ENCODE measurements at regions not wholly inside any gene's neighbourhood (a gene's known extent, or its start where the extent isn't known, plus 50 kb on each side); places are given as distances from the start of the nearest gene placed in this dataset.
A peak's percentile ranks its signal among the peaks of the same experiment; 100 is the strongest.

- no peak for DNase-seq
Observed at GRCh38 chr20:63127700-63128364, 88.1 kb downstream of the YTHDF1 start.

DNA sequence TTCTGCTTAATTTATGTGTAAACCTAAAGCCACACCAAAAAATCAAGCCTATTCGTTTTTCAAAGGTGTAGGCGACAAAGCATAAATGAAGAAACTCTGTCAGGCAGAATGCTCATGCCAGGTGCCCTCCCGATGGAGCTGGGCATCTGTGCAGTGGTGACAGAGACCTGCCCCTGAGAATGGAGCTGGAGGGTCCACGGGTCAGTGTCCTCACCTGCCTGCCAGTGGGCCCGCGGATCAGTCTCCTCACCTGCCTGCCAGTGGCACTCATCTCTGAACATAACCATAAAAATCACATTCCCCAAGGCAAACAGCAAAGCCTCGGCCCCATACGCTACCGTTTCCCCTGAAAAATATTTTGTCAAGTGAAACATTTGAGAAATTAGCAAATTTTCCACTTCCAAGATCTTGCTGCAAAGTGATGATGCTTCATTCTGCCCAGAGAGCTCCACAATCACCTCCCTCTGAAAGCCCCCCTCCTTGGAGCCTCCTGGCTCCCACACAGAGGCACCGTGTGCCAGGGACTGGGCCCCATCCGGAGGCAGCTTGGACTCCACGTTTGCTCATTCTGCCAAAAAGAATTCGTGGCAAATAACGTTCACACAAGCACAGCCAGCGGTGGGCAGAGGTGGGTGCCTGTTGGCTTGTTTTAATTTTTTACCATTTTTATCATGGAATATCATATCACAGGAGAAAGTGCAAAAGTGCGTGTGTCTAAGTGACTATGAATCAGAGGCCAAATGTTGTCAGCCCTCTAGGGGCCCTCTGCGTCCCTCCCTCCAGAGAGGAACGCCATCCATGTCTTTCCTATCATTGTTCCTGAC, 88.8 kb downstream of the YTHDF1 start:
- peak; percentile 11 for DNase-seq

- DNase-seq, result peak; percentile 7
Observed at GRCh38 chr20:63125838-63126601, 89.9 kb downstream of the YTHDF1 start.

GRCh38 chr20:63125581-63125837, 90.4 kb downstream of the YTHDF1 start:
- DNase-seq, result no peak

GRCh38 chr20:63124782-63125580, 91.0 kb downstream of the YTHDF1 start:
- DNase-seq, result peak; percentile 5

- DNase-seq, result peak; percentile 5
Observed at GRCh38 chr20:63124092-63124781, 91.7 kb downstream of the YTHDF1 start.

DNA sequence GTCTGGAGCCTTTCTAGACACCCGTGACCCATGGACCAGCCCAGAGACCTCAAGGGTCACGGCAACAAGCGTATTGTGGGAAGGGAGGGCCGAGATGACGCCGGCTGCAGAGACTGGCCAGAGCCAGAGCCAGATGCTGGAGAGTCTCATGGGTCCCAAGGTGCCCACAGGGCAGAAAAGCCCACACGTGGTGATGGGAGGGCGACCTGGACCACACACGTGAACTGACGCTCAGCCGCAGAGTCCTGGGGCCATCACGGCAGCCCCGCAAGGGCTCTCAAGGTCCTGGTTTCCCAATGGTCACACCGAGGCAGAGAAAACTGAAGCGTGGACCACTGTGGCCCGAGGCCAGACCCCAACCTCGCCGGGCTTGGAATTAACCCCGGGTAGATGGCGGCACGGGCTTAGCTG, 92.6 kb downstream of the YTHDF1 start:
- peak; percentile 1 for DNase-seq

DNA sequence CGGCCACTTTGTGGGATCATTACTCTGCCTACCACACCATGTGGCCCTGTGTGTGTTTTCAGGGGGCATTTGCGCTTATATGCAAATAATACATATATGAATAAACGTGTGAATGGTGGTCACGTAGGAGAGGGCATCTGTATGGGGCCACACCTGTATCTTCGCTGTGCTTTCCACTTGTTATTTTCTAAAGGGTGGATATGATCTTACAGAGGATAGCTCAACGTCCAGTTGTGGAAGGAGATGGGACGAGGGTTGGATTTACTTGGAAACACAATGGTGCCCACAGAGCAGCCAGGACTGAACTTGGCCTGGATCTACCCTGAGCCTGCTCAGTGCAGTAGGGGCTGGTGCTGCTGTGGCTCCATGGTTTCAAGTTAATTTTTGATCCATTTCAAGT, 93.3 kb downstream of the YTHDF1 start:
- DNase-seq, result no peak

DNA sequence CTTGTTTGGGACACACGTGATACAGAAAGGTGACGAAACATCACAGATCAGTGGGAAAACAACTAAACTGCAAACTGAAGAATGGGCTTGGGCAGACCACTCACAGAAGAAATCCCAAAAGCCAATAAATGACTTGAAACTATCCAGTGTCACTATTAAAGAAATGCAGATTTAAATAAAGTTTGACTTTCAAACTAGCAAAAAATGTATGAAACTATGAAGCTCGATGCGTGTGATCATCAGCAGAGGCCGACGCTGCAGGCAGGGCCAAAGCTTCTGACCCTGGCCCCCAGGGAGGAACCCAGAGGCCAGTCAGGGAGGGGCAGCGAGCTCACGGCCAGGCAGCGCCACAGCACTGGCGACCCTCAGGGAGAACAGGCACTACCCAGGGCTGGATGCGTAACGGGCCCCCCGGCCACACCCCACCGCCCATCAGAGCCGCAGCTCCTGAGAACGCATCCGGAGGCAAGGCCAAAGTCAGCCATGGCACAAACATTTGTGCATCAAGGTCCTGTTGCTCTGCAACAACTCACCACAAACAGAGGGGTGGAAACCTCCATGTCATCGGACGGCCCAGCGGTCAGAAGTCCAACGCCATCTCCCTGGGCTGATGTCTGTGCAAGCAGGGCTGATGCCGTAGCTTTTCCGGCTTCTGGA, 94.1 kb downstream of the YTHDF1 start:
- peak; percentile 8 for DNase-seq

DNA sequence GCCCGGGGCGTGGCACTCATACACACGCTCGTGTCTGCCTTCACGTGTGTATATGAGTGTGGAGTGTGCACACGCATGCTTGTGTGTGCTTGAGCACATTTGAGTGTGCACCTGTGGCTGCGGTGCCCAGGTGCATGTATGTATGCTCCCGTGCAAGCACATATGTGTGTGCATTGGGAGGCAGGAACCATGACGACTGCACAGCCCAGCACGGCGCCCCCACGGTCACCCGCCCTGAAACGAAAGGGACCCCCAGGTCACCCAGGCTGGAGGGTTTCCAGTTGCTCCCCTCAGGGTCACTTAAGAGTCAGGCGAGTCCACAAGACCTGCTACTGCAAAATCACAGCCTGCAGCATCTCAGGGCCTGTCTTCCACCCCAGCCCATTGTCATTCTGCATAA, 94.7 kb downstream of the YTHDF1 start:
- peak; percentile 7 for DNase-seq

DNA sequence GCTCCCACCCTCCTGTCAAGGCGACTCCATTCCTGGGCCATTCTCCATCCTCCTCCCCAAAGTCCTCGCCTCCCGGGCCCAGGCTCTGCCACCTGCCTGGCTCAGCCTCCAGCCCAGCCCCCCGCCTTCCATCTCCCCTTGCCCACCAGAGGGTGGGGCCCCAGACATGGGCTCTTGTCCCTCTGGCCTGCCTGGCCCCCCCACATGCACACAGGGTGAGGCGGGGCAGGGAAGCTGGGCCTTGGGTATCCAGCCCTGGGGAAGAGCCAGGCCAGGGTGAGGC, 95.2 kb downstream of the YTHDF1 start:
- peak; percentile 2 for DNase-seq

GRCh38 chr20:63119963-63120807, 95.7 kb downstream of the YTHDF1 start:
- peak; percentile 4 for DNase-seq

GRCh38 chr20:63119121-63119962, 96.6 kb downstream of the YTHDF1 start:
- no peak for DNase-seq

- DNase-seq, result no peak
Observed at GRCh38 chr20:63118303-63119120, 97.4 kb downstream of the YTHDF1 start.

DNA sequence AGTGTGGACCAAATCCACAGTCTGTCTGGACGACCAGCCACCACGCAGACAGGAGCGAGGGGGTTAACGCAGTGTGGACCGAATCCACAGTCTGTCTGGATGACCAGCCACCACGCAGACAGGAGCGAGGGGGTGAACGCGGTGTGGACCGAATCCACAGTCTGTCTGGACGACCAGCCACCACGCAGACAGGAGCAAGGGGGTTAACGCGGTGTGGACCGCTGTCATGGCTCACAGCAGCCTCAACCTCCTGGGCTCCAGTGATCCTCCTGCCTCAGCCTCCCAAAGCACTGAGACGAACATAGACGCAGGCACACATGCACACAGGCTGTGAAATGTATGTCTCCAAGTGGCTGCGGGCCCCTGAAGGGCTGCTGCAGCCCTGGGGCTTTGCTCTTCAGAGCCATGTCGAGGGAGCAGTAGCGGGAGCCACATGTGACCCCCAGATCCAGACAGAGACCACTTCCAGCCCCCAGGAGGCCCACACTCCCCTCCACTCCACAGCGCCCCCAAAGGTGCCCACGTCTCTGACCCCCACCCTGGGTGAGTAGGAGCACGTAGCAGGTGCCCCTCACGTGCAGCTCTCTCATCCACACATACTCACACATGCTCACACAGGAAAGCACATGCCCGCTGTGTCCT, 98.1 kb downstream of the YTHDF1 start:
- no peak for DNase-seq

GRCh38 chr20:63117151-63117550, 98.8 kb downstream of the YTHDF1 start:
- no peak for DNase-seq

- DNase-seq, result peak; percentile 54
Observed at GRCh38 chr20:63116412-63117106, 99.4 kb downstream of the YTHDF1 start.
